ENCODE measurements at regions not wholly inside any gene's neighbourhood (a gene's known extent, or its start where the extent isn't known, plus 50 kb on each side); places are given as distances from the start of the nearest gene placed in this dataset.

- DNase-seq (ENCODE audit: insufficient read length) (no peak), FAIRE-seq (no peak)
- no peak for TF ChIP-seq POLR2AphosphoS5 (IDR thresholded peaks at IDR 0.05; ENCODE audit: low read depth, low read length)
- TF ChIP-seq POLR2A (IDR thresholded peaks at IDR 0.05; ENCODE audit: low read depth, low read length): no peak
- TF ChIP-seq TAF1 (IDR thresholded peaks at IDR 0.05; ENCODE audit: borderline replicate concordance, low read depth, low read length): no peak
Measured at GRCh38 chr5:62143268-62144229, 162.5 kb upstream of the KIF2A start.

- FAIRE-seq: no peak
- no peak for DNase-seq (ENCODE audit: insufficient read length)
- TF ChIP-seq POLR2A (IDR thresholded peaks at IDR 0.05; ENCODE audit: low read depth, low read length): no peak
- no peak for TF ChIP-seq POLR2AphosphoS5 (IDR thresholded peaks at IDR 0.05; ENCODE audit: low read depth, low read length)
- TF ChIP-seq TAF1 (IDR thresholded peaks at IDR 0.05; ENCODE audit: borderline replicate concordance, low read depth, low read length): no peak
Measured at GRCh38 chr5:62144401-62145022, 161.5 kb upstream of the KIF2A start.

- DNase-seq (ENCODE audit: insufficient read length) (no peak), FAIRE-seq (no peak)
- TF ChIP-seq POLR2AphosphoS5 (IDR thresholded peaks at IDR 0.05; ENCODE audit: low read depth, low read length): no peak
- no peak for TF ChIP-seq POLR2A (IDR thresholded peaks at IDR 0.05; ENCODE audit: low read depth, low read length)
- TF ChIP-seq TAF1 (IDR thresholded peaks at IDR 0.05; ENCODE audit: borderline replicate concordance, low read depth, low read length): no peak
Measured at GRCh38 chr5:62149879-62150278, 156.1 kb upstream of the KIF2A start.

- FAIRE-seq (no peak), DNase-seq (ENCODE audit: insufficient read length) (no peak)
- TF ChIP-seq POLR2AphosphoS5 (IDR thresholded peaks at IDR 0.05; ENCODE audit: low read depth, low read length) (no peak), TAF1 (IDR thresholded peaks at IDR 0.05; ENCODE audit: borderline replicate concordance, low read depth, low read length) (no peak), POLR2A (IDR thresholded peaks at IDR 0.05; ENCODE audit: low read depth, low read length) (no peak)
Measured at GRCh38 chr5:62152394-62153087, 153.5 kb upstream of the KIF2A start.

DNA sequence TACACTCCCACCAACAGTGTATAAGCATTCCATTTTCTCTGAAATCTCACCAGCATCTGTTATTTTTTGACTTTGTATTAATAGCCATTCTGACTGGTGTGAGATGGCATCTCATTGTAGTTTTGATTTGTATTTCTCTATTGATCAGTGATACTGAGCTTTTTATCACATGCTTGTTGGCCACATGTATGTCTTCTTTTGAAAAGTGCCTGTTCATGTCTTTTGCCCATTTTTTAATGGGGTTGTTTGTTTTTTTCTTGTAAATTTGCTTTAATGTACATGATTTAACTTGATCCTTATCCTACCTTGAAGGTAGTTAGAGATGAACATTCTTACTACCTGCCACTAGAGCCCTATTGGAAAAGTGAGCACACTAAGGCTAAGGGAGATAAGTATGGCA lies 151.2 kb upstream of the KIF2A start:
- FAIRE-seq: no peak

GRCh38 chr5:62155988-62156387 lies 150.0 kb upstream of the KIF2A start:
- DNase-seq (ENCODE audit: insufficient read length): no peak
- no peak for FAIRE-seq
- TF ChIP-seq TAF1 (IDR thresholded peaks at IDR 0.05; ENCODE audit: borderline replicate concordance, low read depth, low read length): no peak
- TF ChIP-seq POLR2AphosphoS5 (IDR thresholded peaks at IDR 0.05; ENCODE audit: low read depth, low read length): no peak
- no peak for TF ChIP-seq POLR2A (IDR thresholded peaks at IDR 0.05; ENCODE audit: low read depth, low read length)

More for the DNA sequence above, 151.2 kb upstream of the KIF2A start:
- no peak for DNase-seq (ENCODE audit: insufficient read length)
- TF ChIP-seq POLR2AphosphoS5 (IDR thresholded peaks at IDR 0.05; ENCODE audit: low read depth, low read length) (no peak), POLR2A (IDR thresholded peaks at IDR 0.05; ENCODE audit: low read depth, low read length) (no peak), TAF1 (IDR thresholded peaks at IDR 0.05; ENCODE audit: borderline replicate concordance, low read depth, low read length) (no peak)

- no peak for FAIRE-seq
Measured at GRCh38 chr5:62167561-62168057, 138.4 kb upstream of the KIF2A start.

DNA sequence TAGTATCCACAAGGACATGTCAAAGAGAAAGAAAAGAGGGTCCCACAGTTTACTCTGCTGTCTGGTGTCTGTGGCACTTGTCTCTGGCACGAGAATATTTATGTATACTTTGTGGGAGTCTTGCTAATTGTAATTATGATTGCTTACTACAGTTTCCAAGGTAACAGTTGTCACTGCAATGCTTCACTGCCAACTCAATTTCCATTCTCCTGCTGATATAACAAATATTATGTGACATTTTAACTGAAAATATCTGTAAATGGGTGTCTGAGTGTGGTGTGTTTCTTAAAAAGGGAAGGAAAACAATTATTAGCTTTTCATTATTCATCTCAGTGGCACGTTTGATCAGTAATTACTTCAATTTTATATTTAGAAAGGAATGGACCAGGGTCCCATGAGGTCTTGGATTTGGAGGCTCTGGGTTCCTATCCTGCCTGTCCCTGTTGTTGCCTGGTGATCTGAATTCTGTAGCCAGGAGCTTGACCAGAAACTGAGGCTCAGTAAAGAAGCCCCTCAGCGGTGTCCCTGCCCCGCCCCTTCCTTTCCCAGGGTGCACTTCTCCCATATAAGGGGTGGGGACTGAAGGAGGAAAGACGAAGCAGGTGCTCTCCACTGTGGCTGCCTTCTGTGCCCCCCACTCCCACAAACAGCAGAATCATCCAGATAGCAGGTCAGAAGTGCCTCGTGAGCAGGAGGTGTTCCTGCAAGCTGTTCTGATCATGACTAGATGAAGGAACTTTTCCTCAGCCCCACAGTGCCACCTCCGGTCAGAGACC lies 137.3 kb upstream of the KIF2A start:
- TF ChIP-seq POLR2AphosphoS5 (IDR thresholded peaks at IDR 0.05; ENCODE audit: low read depth, low read length): no peak
- TF ChIP-seq POLR2A (IDR thresholded peaks at IDR 0.05; ENCODE audit: low read depth, low read length): no peak
- no peak for TF ChIP-seq TAF1 (IDR thresholded peaks at IDR 0.05; ENCODE audit: borderline replicate concordance, low read depth, low read length)
- DNase-seq (ENCODE audit: insufficient read length): no peak
- no peak for FAIRE-seq

More at GRCh38 chr5:62167561-62168057, 138.4 kb upstream of the KIF2A start:
- DNase-seq (ENCODE audit: insufficient read length): no peak
- TF ChIP-seq POLR2AphosphoS5 (IDR thresholded peaks at IDR 0.05; ENCODE audit: low read depth, low read length) (no peak), TAF1 (IDR thresholded peaks at IDR 0.05; ENCODE audit: borderline replicate concordance, low read depth, low read length) (no peak), POLR2A (IDR thresholded peaks at IDR 0.05; ENCODE audit: low read depth, low read length) (no peak)

DNA sequence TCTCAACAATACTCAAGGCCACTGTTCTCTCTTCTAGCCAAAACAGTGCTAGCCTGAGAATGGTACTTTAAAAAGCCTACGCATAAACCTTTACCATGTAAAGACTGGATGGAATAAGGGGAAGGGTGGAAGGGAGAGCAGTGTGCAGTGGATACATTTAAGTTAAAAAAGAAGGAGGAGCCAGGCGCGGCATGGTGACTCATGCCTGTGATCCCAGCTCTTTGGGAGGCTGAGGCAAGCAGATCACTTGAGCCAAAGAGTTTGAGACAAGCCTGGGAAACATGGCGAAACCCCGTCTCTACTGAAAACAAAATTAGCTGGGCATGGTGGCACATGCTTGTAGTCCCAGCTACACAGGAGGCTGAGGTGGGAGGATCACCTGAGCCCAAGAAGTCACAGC lies 127.7 kb upstream of the KIF2A start:
- DNase-seq (ENCODE audit: insufficient read length) (no peak), FAIRE-seq (no peak)
- TF ChIP-seq POLR2AphosphoS5 (IDR thresholded peaks at IDR 0.05; ENCODE audit: low read depth, low read length) (no peak), POLR2A (IDR thresholded peaks at IDR 0.05; ENCODE audit: low read depth, low read length) (no peak), TAF1 (IDR thresholded peaks at IDR 0.05; ENCODE audit: borderline replicate concordance, low read depth, low read length) (no peak)

DNA sequence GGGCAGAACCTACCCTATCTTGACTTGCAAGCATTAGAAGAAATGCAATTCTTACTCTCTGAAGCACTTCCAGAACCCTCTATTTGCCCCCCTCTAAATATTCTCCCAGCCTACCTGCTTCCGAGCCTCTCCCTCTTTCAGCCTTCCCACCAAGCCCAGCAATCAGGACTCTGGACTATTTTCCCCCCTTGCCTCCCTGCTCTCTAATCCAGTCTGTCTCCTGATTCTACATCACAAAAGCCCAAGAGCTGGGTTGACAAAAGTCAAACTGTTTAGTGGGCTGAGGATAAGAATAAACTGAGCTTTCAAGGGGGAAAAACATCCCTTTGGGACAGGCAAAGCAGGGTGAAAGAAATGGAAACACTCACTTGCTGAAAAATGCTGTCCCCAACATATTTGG lies 123.2 kb upstream of the KIF2A start:
- FAIRE-seq (no peak), DNase-seq (ENCODE audit: insufficient read length) (no peak)
- TF ChIP-seq POLR2A (IDR thresholded peaks at IDR 0.05; ENCODE audit: low read depth, low read length) (no peak), POLR2AphosphoS5 (IDR thresholded peaks at IDR 0.05; ENCODE audit: low read depth, low read length) (no peak), TAF1 (IDR thresholded peaks at IDR 0.05; ENCODE audit: borderline replicate concordance, low read depth, low read length) (no peak)
